ENCODE measurements at regions not wholly inside any gene's neighbourhood (a gene's known extent, or its start where the extent isn't known, plus 50 kb on each side); places are given as distances from the start of the nearest gene placed in this dataset.
"Not testable (repeated sequence)": the region's sequence is repeated elsewhere in the genome, so short reads cannot be mapped to it uniquely, and the experiment has no call there.

- no peak for FAIRE-seq
- no peak for DNase-seq (ENCODE audit: insufficient read length, low spot score)
Observed at GRCh38 chr16:9603316-9603715, 511.9 kb downstream of the HAPSTR1 start.

- DNase-seq (ENCODE audit: insufficient read length, low spot score) = no peak
- no peak for FAIRE-seq
Observed at GRCh38 chr16:9607515-9608230, 516.2 kb downstream of the HAPSTR1 start.

GRCh38 chr16:9610727-9611126 lies 519.3 kb downstream of the HAPSTR1 start:
- FAIRE-seq = no peak
- DNase-seq (ENCODE audit: insufficient read length, low spot score) = no peak

- no peak for DNase-seq (ENCODE audit: insufficient read length, low spot score)
- FAIRE-seq = no peak
Observed at GRCh38 chr16:9612267-9612666, 520.8 kb downstream of the HAPSTR1 start.

GRCh38 chr16:9614389-9614788 lies 522.9 kb downstream of the HAPSTR1 start:
- DNase-seq (ENCODE audit: insufficient read length, low spot score) (no peak), FAIRE-seq (no peak)

- FAIRE-seq = no peak
- no peak for DNase-seq (ENCODE audit: insufficient read length, low spot score)
Observed at GRCh38 chr16:9622268-9622667, 530.8 kb downstream of the HAPSTR1 start.

- no peak for DNase-seq (ENCODE audit: insufficient read length, low spot score)
- no peak for FAIRE-seq
Observed at GRCh38 chr16:9625122-9625521, 533.7 kb downstream of the HAPSTR1 start.

- FAIRE-seq (no peak), DNase-seq (ENCODE audit: insufficient read length, low spot score) (no peak)
Observed at GRCh38 chr16:9627427-9627826, 536.0 kb downstream of the HAPSTR1 start.

GRCh38 chr16:9630119-9630518 lies 538.7 kb downstream of the HAPSTR1 start:
- FAIRE-seq (no peak), DNase-seq (ENCODE audit: insufficient read length, low spot score) (no peak)

GRCh38 chr16:9630985-9631384 lies 539.5 kb downstream of the HAPSTR1 start:
- FAIRE-seq (no peak), DNase-seq (ENCODE audit: insufficient read length, low spot score) (no peak)

- no peak for FAIRE-seq
- no peak for DNase-seq (ENCODE audit: insufficient read length, low spot score)
Observed at GRCh38 chr16:9633844-9634243, 542.4 kb downstream of the HAPSTR1 start.

GRCh38 chr16:9635150-9635720 lies 543.8 kb downstream of the HAPSTR1 start:
- FAIRE-seq; DNase-seq (ENCODE audit: insufficient read length, low spot score): not testable (repeated sequence)

GRCh38 chr16:9644258-9644657 lies 538.0 kb downstream of the GRIN2A start:
- FAIRE-seq (no peak), DNase-seq (ENCODE audit: insufficient read length, low spot score) (no peak)

GRCh38 chr16:9645911-9646310 lies 536.3 kb downstream of the GRIN2A start:
- DNase-seq (ENCODE audit: insufficient read length, low spot score) = no peak
- no peak for FAIRE-seq

GRCh38 chr16:9647981-9648701 lies 534.1 kb downstream of the GRIN2A start:
- FAIRE-seq (no peak), DNase-seq (ENCODE audit: insufficient read length, low spot score) (no peak)

- no peak for FAIRE-seq
- DNase-seq (ENCODE audit: insufficient read length, low spot score) = no peak
Observed at GRCh38 chr16:9650284-9650683, 531.9 kb downstream of the GRIN2A start.

GRCh38 chr16:9655051-9655450 lies 527.2 kb downstream of the GRIN2A start:
- FAIRE-seq = no peak
- no peak for DNase-seq (ENCODE audit: insufficient read length, low spot score)

- DNase-seq (ENCODE audit: insufficient read length, low spot score) (no peak), FAIRE-seq (no peak)
Observed at GRCh38 chr16:9657641-9658040, 524.6 kb downstream of the GRIN2A start.

GRCh38 chr16:9658164-9658563 lies 524.1 kb downstream of the GRIN2A start:
- no peak for DNase-seq (ENCODE audit: insufficient read length, low spot score)
- FAIRE-seq = no peak

GRCh38 chr16:9658586-9658985 lies 523.6 kb downstream of the GRIN2A start:
- no peak for FAIRE-seq

GRCh38 chr16:9660898-9661297 lies 521.3 kb downstream of the GRIN2A start:
- no peak for FAIRE-seq
- no peak for DNase-seq (ENCODE audit: insufficient read length, low spot score)

More at GRCh38 chr16:9658586-9658985, 523.6 kb downstream of the GRIN2A start:
- no peak for DNase-seq (ENCODE audit: insufficient read length, low spot score)

All from GM19239 (cell line).